IMR-90 (cell line): ENCODE measurements at regions not wholly inside any gene's neighbourhood (a gene's known extent, or its start where the extent isn't known, plus 50 kb on each side); places are given as distances from the start of the nearest gene placed in this dataset.

Experiments
- ATAC-seq: fragments of 200-7000 bp; cut with Tn5 transposase; 2 replicates; pipeline ENCODE4 v1.9.1; 2020; ENCODE audit warnings: low read depth, mild to moderate bottlenecking, moderate library complexity
- BruUV-seq: library from RNA; stranded (reverse); fragments of 400-500 nt; replicated peaks from 2 replicates; lab custom pipeline; 2021; lab: Mats Ljungman, UMichigan
- CTCF ChIA-PET: fragments of 300-600 bp; formaldehyde crosslinking; extraction: SDS; loops from one replicate; lab custom pipeline; 2021; ENCODE audit warnings: antibody characterized with exemption; lab: Yijun Ruan, JAX
- POLR2A ChIA-PET: fragments of 300-600 bp; sonication (Branson Sonifier 250); formaldehyde crosslinking; loops from one replicate; lab custom pipeline; 2022; ENCODE audit warnings: antibody characterized with exemption; ENCODE audit not compliant: unreplicated experiment; lab: Charles Lee
- DNase-seq: peaks from one replicate; pipeline ENCODE4 v3.0.0; 2013
- H2AFZ ChIP-seq: replicated peaks from 2 replicates; pipeline ENCODE3; 2013; ENCODE audit warnings: low read length, mild to moderate bottlenecking; ENCODE audit not compliant: poor library complexity
- H2AK5ac ChIP-seq: 2 replicates; pipeline ENCODE4 v1.6.1; 2013; ENCODE audit warnings: low read depth, low read length, inconsistent platforms
- H2AK9ac ChIP-seq: replicated peaks from 2 replicates; pipeline ENCODE3; 2013; ENCODE audit warnings: mild to moderate bottlenecking, low read depth, low read length, moderate library complexity; ENCODE audit not compliant: poor library complexity
- H2BK120ac ChIP-seq: 2 replicates; pipeline ENCODE4 v1.6.1; 2013; ENCODE audit warnings: low read depth, low read length, inconsistent platforms
- H2BK15ac ChIP-seq: 3 replicates; pipeline ENCODE4 v1.6.1; 2013; ENCODE audit warnings: low read depth, low read length, inconsistent platforms
- H2BK20ac ChIP-seq: 2 replicates; pipeline ENCODE4 v1.6.1; 2013; ENCODE audit warnings: low read depth, mild to moderate bottlenecking, inconsistent platforms, low read length, moderate library complexity
- H2BK5ac ChIP-seq: 2 replicates; pipeline ENCODE4 v1.6.1; 2013; ENCODE audit warnings: mild to moderate bottlenecking, low read depth, low read length, inconsistent platforms; ENCODE audit not compliant: poor library complexity, severe bottlenecking
- H3K14ac ChIP-seq: replicated peaks from 2 replicates; pipeline ENCODE4 v1.6.1; 2013; ENCODE audit warnings: low read depth, low read length, inconsistent platforms
- H3K18ac ChIP-seq: 2 replicates; pipeline ENCODE4 v1.6.1; 2013; ENCODE audit warnings: low read depth, low read length, control low read depth
- H3K23ac ChIP-seq: 2 replicates; pipeline ENCODE4 v1.6.1; 2013; ENCODE audit warnings: low read depth, low read length, inconsistent platforms
- H3K27ac ChIP-seq: 2 replicates; pipeline ENCODE4 v1.5.1; 2013; ENCODE audit warnings: mild to moderate bottlenecking, control low read depth, low read length; ENCODE audit not compliant: insufficient read depth
- H3K27me3 ChIP-seq: 2 replicates; pipeline ENCODE4 v1.6.1; 2013; ENCODE audit warnings: low read length; ENCODE audit not compliant: control insufficient read depth, insufficient read depth
- H3K36me3 ChIP-seq: 2 replicates; pipeline ENCODE4 v1.6.1; 2013; ENCODE audit warnings: low read length, mixed read lengths; ENCODE audit not compliant: control insufficient read depth, insufficient read depth
- H3K4ac ChIP-seq: 2 replicates; pipeline ENCODE4 v1.6.1; 2013; ENCODE audit warnings: low read depth, low read length, inconsistent platforms
- H3K4me1 ChIP-seq: 2 replicates; pipeline ENCODE4 v1.6.1; 2013; ENCODE audit warnings: low read length, mixed read lengths; ENCODE audit not compliant: control insufficient read depth, insufficient read depth
- H3K4me2 ChIP-seq: 2 replicates; pipeline ENCODE4 v1.6.1; 2013; ENCODE audit warnings: low read depth, mild to moderate bottlenecking, control low read depth, low read length, moderate library complexity
- H3K4me3 ChIP-seq: 2 replicates; pipeline ENCODE4 v1.5.1; 2013; ENCODE audit warnings: low read depth, mild to moderate bottlenecking, control low read depth, low read length, moderate library complexity; ENCODE audit not compliant: insufficient read depth
- H3K56ac ChIP-seq: 2 replicates; pipeline ENCODE4 v1.6.1; 2013; ENCODE audit warnings: low read length, inconsistent platforms; ENCODE audit not compliant: insufficient read depth; ENCODE audit errors: extremely low read depth
- H3K79me1 ChIP-seq, 2 experiments: 2 replicates each; pipeline ENCODE4 v1.6.1; 2013; ENCODE audit warnings: low read length in 2 of 2, inconsistent platforms in 1 of 2, low read depth in 1 of 2
- H3K9ac ChIP-seq: 2 replicates; pipeline ENCODE4 v1.6.1; 2013; ENCODE audit warnings: low read depth, low read length, control low read depth
- H3K9me1 ChIP-seq: 2 replicates; pipeline ENCODE4 v1.6.1; 2013; ENCODE audit warnings: low read length, inconsistent platforms; ENCODE audit not compliant: insufficient read depth
- H3K9me3 ChIP-seq: 2 replicates; pipeline ENCODE4 v1.6.1; 2013; ENCODE audit warnings: low read length; ENCODE audit not compliant: control insufficient read depth, insufficient read depth
- H4K20me1 ChIP-seq: 2 replicates; pipeline ENCODE4 v1.6.1; 2013; ENCODE audit warnings: low read length, inconsistent platforms; ENCODE audit not compliant: insufficient read depth
- H4K5ac ChIP-seq: 2 replicates; pipeline ENCODE4 v1.6.1; 2013; ENCODE audit warnings: mild to moderate bottlenecking, low read depth, low read length, control low read depth
- H4K8ac ChIP-seq, 2 experiments: 2 replicates each; pipeline ENCODE4 v1.6.1; 2013; ENCODE audit warnings: low read depth in 2 of 2, low read length in 2 of 2, control low read depth in 1 of 2, inconsistent platforms in 1 of 2
- H4K91ac ChIP-seq: 2 replicates; pipeline ENCODE4 v1.6.1; 2013; ENCODE audit warnings: low read depth, low read length, inconsistent platforms; ENCODE audit not compliant: insufficient read depth
- BHLHE40 ChIP-seq: fragments of 150-350 bp; IDR thresholded peaks from 2 replicates; pipeline ENCODE4 v1.6.1; 2016; ENCODE audit warnings: mild to moderate bottlenecking, low read depth, low read length
- CEBPB ChIP-seq: IDR thresholded peaks from 2 replicates; pipeline ENCODE4 v1.6.1; 2012; ENCODE audit warnings: low read depth, low read length, improper control_type of control experiment
- CHD1 ChIP-seq: IDR thresholded peaks from 2 replicates; pipeline ENCODE4 v1.6.1; 2012; ENCODE audit warnings: low read depth, low read length, improper control_type of control experiment
- FOS ChIP-seq: fragments of 150-350 bp; IDR thresholded peaks from 2 replicates; pipeline ENCODE4 v1.6.1; 2016; ENCODE audit warnings: low read depth, low read length
- MAFK ChIP-seq: IDR thresholded peaks from 2 replicates; pipeline ENCODE4 v1.6.1; 2012; ENCODE audit warnings: low read depth, low read length, improper control_type of control experiment
- MAZ ChIP-seq: IDR thresholded peaks from 2 replicates; pipeline ENCODE4 v1.6.1; 2012; ENCODE audit warnings: low read depth, mild to moderate bottlenecking, low read length, improper control_type of control experiment, moderate library complexity, borderline replicate concordance
- MXI1 ChIP-seq: IDR thresholded peaks from 2 replicates; pipeline ENCODE4 v1.6.1; 2012; ENCODE audit warnings: low read depth, mild to moderate bottlenecking, low read length, moderate library complexity, borderline replicate concordance
- NFE2L2 ChIP-seq: fragments of 150-350 bp; IDR thresholded peaks from 2 replicates; pipeline ENCODE4 v1.6.1; 2016; ENCODE audit warnings: low read depth, mild to moderate bottlenecking, low read length
- POLR2A ChIP-seq: IDR thresholded peaks from 2 replicates; pipeline ENCODE4 v1.6.1; 2012; ENCODE audit warnings: mild to moderate bottlenecking, low read depth, low read length
- RAD21 ChIP-seq: IDR thresholded peaks from 2 replicates; pipeline ENCODE4 v1.6.1; 2012; ENCODE audit warnings: low read length, improper control_type of control experiment
- RCOR1 ChIP-seq: IDR thresholded peaks from 2 replicates; pipeline ENCODE4 v1.6.1; 2012; ENCODE audit warnings: mild to moderate bottlenecking, low read length, improper control_type of control experiment; ENCODE audit not compliant: insufficient replicate concordance
- RFX5 ChIP-seq: IDR thresholded peaks from 2 replicates; pipeline ENCODE4 v1.8.0; 2012; ENCODE audit warnings: low read depth, mild to moderate bottlenecking, low read length, moderate library complexity
- SMC3 ChIP-seq: fragments of 150-350 bp; IDR thresholded peaks from 2 replicates; pipeline ENCODE4 v1.6.1; 2016; ENCODE audit warnings: low read depth, mild to moderate bottlenecking, antibody characterized with exemption, low read length, moderate library complexity
- WGBS, 2 experiments: methylation state at CpG; one replicate each; pipeline versions ENCODE4 v1.1.5 to v1.1.7; 2013; ENCODE audit warnings: missing lambda C conversion rate in 2 of 2; ENCODE audit not compliant: insufficient read length in 1 of 2; ENCODE audit errors: extremely low coverage in 2 of 2; 5-methylcytosine and 5-hydroxymethylcytosine counted together
- dilution Hi-C: fragments of 300-500 bp; cut with HindIII; formaldehyde crosslinking; loops from one replicate; pipeline ENCODE4 v1.14.3; 2018; ENCODE audit warnings: low sequenced_read_pairs; ENCODE audit not compliant: unreplicated experiment
- in situ Hi-C: fragments of 300-500 bp; cut with MboI; formaldehyde crosslinking; loops from 3 replicates; pipeline ENCODE4 v1.14.3; 2019; ENCODE audit warnings: low sequenced_read_pairs, inconsistent platforms, mixed read lengths
- intact Hi-C: fragments of 100-400 bp; cut with micrococcal nuclease; formaldehyde crosslinking; loops from 2 replicates; pipeline ENCODE4 v1.10.0; 2022
- TF ChIP-seq, protein P1 (sequence below): fragments of 150-350 bp; IDR thresholded peaks from 2 replicates; pipeline ENCODE4 v1.6.1; 2017; ENCODE audit warnings: mild to moderate bottlenecking, antibody characterized with exemption, low read length, low read depth
- TF ChIP-seq, protein P2 (sequence below): conservative IDR thresholded peaks from 2 replicates; pipeline ENCODE4 v1.5.1; 2012; ENCODE audit warnings: mild to moderate bottlenecking, low read depth, low read length, improper control_type of control experiment
- TF ChIP-seq, protein P3 (sequence below): fragments of 150-350 bp; IDR thresholded peaks from 2 replicates; pipeline ENCODE4 v1.6.1; 2016; ENCODE audit warnings: low read depth, mild to moderate bottlenecking, low read length, moderate library complexity, borderline replicate concordance

DNA sequence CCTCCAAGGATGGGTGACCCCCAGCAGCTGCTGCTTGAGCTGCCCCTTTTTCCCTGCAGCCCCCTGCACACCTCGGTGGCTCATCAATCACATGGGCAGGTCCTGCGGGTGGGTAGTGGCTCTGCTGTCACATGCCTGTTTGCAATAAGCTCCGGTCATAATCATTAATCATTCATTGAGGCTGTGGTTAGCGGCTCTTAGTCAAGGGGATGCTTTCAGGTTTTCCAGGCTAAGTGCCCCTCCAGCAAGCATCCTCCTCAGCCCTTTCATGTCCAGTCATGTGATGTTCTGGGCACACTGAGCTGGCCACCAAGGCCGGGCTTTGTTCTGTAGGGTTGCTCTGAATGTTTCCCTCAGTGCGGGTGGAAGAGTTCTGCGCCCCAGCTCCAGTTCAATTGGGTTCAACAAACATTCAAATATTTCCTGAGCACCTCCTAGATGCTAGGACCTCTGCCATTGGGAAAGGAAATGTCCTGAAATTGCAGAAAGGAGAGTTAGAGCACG lies 96.4 kb upstream of the LDAH start:
- 35% methylated on average over 3 of the region's 8 CpGs; no CpG with 5 or more reads in 1 of the 2 experiments for WGBS, 2 experiments
- Histone ChIP-seq H2BK120ac (no peak overlapping the region), H2BK5ac (no peak overlapping the region)

More for the DNA sequence above, 96.4 kb upstream of the LDAH start:
- no peak for ATAC-seq
- no peak for DNase-seq
- Histone ChIP-seq H3K27me3 (peaks cover 1% of the 10 kb centered on the region; the same call in 1 of the 2 replicates), H2AK9ac (no peak overlapping the region), H3K27ac (no peak overlapping the region), H2AFZ (peak overlapping the region; percentile 39), H4K91ac (no peak overlapping the region), H3K79me1 (no peaks in the 10 kb centered on the region), H4K20me1 (no peaks in the 10 kb centered on the region), H3K4me2 (no peak overlapping the region), H3K18ac (no peak overlapping the region), H2AK5ac (no peak overlapping the region), H3K9ac (no peak overlapping the region), H3K4me3 (no peak overlapping the region), H3K4ac (no peak overlapping the region), H4K8ac (no peak overlapping the region), H2BK15ac (no peak overlapping the region), H2BK20ac (no peak overlapping the region), H3K9me1 (no peaks in the 10 kb centered on the region), H4K5ac (no peak overlapping the region), H3K4me1 (no peaks in the 10 kb centered on the region), H3K36me3 (no peaks in the 10 kb centered on the region), H3K23ac (no peak overlapping the region), H3K9me3 (no peaks in the 10 kb centered on the region), H3K14ac (no peak overlapping the region), H3K56ac (no peak overlapping the region)
- TF ChIP-seq RAD21: no peak
- TF ChIP-seq RCOR1: no peak
- TF ChIP-seq, protein P1, sequence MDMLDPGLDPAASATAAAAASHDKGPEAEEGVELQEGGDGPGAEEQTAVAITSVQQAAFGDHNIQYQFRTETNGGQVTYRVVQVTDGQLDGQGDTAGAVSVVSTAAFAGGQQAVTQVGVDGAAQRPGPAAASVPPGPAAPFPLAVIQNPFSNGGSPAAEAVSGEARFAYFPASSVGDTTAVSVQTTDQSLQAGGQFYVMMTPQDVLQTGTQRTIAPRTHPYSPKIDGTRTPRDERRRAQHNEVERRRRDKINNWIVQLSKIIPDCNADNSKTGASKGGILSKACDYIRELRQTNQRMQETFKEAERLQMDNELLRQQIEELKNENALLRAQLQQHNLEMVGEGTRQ: no peak
- no peak for TF ChIP-seq CHD1
- no peak for TF ChIP-seq BHLHE40
- no peak for TF ChIP-seq CEBPB
- TF ChIP-seq POLR2A: no peak
- TF ChIP-seq NFE2L2: no peak
- TF ChIP-seq MXI1: no peak
- no peak for TF ChIP-seq MAFK
- no peak for TF ChIP-seq SMC3
- TF ChIP-seq RFX5: no peak
- TF ChIP-seq MAZ: no peak
- no peak for TF ChIP-seq FOS
- TF ChIP-seq, protein P2, sequence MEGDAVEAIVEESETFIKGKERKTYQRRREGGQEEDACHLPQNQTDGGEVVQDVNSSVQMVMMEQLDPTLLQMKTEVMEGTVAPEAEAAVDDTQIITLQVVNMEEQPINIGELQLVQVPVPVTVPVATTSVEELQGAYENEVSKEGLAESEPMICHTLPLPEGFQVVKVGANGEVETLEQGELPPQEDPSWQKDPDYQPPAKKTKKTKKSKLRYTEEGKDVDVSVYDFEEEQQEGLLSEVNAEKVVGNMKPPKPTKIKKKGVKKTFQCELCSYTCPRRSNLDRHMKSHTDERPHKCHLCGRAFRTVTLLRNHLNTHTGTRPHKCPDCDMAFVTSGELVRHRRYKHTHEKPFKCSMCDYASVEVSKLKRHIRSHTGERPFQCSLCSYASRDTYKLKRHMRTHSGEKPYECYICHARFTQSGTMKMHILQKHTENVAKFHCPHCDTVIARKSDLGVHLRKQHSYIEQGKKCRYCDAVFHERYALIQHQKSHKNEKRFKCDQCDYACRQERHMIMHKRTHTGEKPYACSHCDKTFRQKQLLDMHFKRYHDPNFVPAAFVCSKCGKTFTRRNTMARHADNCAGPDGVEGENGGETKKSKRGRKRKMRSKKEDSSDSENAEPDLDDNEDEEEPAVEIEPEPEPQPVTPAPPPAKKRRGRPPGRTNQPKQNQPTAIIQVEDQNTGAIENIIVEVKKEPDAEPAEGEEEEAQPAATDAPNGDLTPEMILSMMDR: no peak
- TF ChIP-seq, protein P3, sequence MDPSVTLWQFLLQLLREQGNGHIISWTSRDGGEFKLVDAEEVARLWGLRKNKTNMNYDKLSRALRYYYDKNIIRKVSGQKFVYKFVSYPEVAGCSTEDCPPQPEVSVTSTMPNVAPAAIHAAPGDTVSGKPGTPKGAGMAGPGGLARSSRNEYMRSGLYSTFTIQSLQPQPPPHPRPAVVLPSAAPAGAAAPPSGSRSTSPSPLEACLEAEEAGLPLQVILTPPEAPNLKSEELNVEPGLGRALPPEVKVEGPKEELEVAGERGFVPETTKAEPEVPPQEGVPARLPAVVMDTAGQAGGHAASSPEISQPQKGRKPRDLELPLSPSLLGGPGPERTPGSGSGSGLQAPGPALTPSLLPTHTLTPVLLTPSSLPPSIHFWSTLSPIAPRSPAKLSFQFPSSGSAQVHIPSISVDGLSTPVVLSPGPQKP: no peak
- intact Hi-C loops: no loop called here
- BruUV-seq: no TSS peak
- dilution Hi-C loops: no loop called here
- CTCF ChIA-PET: no interaction called here
- POLR2A ChIA-PET: no interaction called here
- in situ Hi-C loops: no loop called here
